K562 (cell line): ENCODE measurements at regions not wholly inside any gene's neighbourhood (a gene's known extent, or its start where the extent isn't known, plus 50 kb on each side); places are given as distances from the start of the nearest gene placed in this dataset.
A peak's percentile ranks its signal among the peaks of the same experiment; 100 is the strongest.

Source experiments
- ATF7 ChIP-seq: fragments of 450-650 bp; IDR thresholded peaks from 2 replicates; pipeline ENCODE4 v1.7.1; 2014; ENCODE audit warnings: mild to moderate bottlenecking, moderate library complexity
- BCL6 ChIP-seq: fragments of 250-450 bp; sonication (Bioruptor Pico); IDR thresholded peaks from 2 replicates; pipeline ENCODE4 v1.4.0; 2020
- C11orf30 ChIP-seq: fragments of 450-650 bp; IDR thresholded peaks from 2 replicates; pipeline ENCODE4 v1.6.1; 2016; ENCODE audit warnings: low read depth, mild to moderate bottlenecking
- CC2D1A ChIP-seq: fragments of 450-650 bp; IDR thresholded peaks from 2 replicates; pipeline ENCODE4 v1.6.1; 2017; ENCODE audit warnings: mild to moderate bottlenecking
- GTF2F1 ChIP-seq: IDR thresholded peaks from 2 replicates; pipeline ENCODE4 v1.6.1; 2011; ENCODE audit warnings: low read depth, low read length, improper control_type of control experiment
- HDAC3 ChIP-seq: fragments of 450-650 bp; IDR thresholded peaks from 2 replicates; pipeline ENCODE4 v1.6.1; 2018; ENCODE audit warnings: borderline replicate concordance, mild to moderate bottlenecking, moderate library complexity; ENCODE audit not compliant: partially characterized antibody
- HMGN3 ChIP-seq: IDR thresholded peaks from 2 replicates; pipeline ENCODE4 v1.6.1; 2011; ENCODE audit warnings: borderline replicate concordance, low read depth, mild to moderate bottlenecking, mixed read lengths, low read length; ENCODE audit not compliant: insufficient read length; ENCODE audit errors: extremely low read depth
- NCOA4 ChIP-seq: fragments of 450-650 bp; IDR thresholded peaks from 2 replicates; pipeline ENCODE4 v1.6.1; 2018; ENCODE audit warnings: mild to moderate bottlenecking; ENCODE audit not compliant: partially characterized antibody
- NR3C1 ChIP-seq: sonication (generic); formaldehyde crosslinking; IDR thresholded peaks from 2 replicates; pipeline ENCODE4 v1.8.1; 2022; ENCODE audit warnings: missing genetic modification reagents
- RAD21 ChIP-seq, 2 experiments: fragments of 250-450 bp in 1 of 2; fragments of 450-650 bp in 1 of 2; sonication (Bioruptor Pico) in 1 of 2; formaldehyde crosslinking in 1 of 2; IDR thresholded peaks in 1 of 2; conservative IDR thresholded peaks in 1 of 2; 2 replicates each; pipeline versions ENCODE4 v1.4.0 to v1.8.0; 2020 to 2022; ENCODE audit warnings: mild to moderate bottlenecking in 2 of 2, moderate library complexity in 1 of 2
- RUNX1 ChIP-seq: sonication (generic); IDR thresholded peaks from 2 replicates; pipeline ENCODE4 v1.6.1; 2016; ENCODE audit warnings: antibody characterized with exemption, low read depth
- ZFPM2 ChIP-seq: fragments of 250-450 bp; sonication (Bioruptor Pico); IDR thresholded peaks from 2 replicates; pipeline ENCODE4 v1.5.1; 2022; ENCODE audit warnings: mild to moderate bottlenecking
- ZNF444 ChIP-seq: fragments of 250-450 bp; sonication (Bioruptor Pico); IDR thresholded peaks from 2 replicates; pipeline ENCODE4 v1.4.0; 2020; ENCODE audit warnings: mild to moderate bottlenecking, moderate library complexity
- ZNF561 ChIP-seq: fragments of 450-650 bp; formaldehyde crosslinking; conservative IDR thresholded peaks from 2 replicates; pipeline ENCODE4 v1.4.0; 2020; ENCODE audit warnings: mild to moderate bottlenecking, moderate library complexity
- ZNF695 ChIP-seq: fragments of 450-650 bp; formaldehyde crosslinking; IDR thresholded peaks from 2 replicates; pipeline ENCODE4 v1.4.0; 2020; ENCODE audit warnings: mild to moderate bottlenecking, moderate library complexity
- ZNF707 ChIP-seq: fragments of 250-450 bp; sonication (Bioruptor Pico); conservative IDR thresholded peaks from 2 replicates; pipeline ENCODE4 v1.8.0; 2022; ENCODE audit warnings: inconsistent platforms, mild to moderate bottlenecking, moderate library complexity
- ZSCAN29 ChIP-seq: fragments of 450-650 bp; IDR thresholded peaks from 2 replicates; pipeline ENCODE4 v1.6.1; 2017
- TF ChIP-seq, protein P1 (sequence below), 2 experiments: IDR thresholded peaks; 2 replicates each; pipeline ENCODE4 v1.6.1; 2011; ENCODE audit warnings: borderline replicate concordance in 1 of 2, control low read depth in 1 of 2, low read depth in 1 of 2, low read length in 1 of 2, mild to moderate bottlenecking in 1 of 2, mixed read lengths in 1 of 2, moderate library complexity in 1 of 2; ENCODE audit not compliant: insufficient read depth in 1 of 2, insufficient read length in 1 of 2, poor library complexity in 1 of 2, severe bottlenecking in 1 of 2; ENCODE audit errors: extremely low read depth in 1 of 2
- TF ChIP-seq, protein P2 (sequence below): IDR thresholded peaks from 2 replicates; pipeline ENCODE4 v1.6.1; 2016; ENCODE audit warnings: missing genetic modification characterization, missing compliant biosample characterization
- TF ChIP-seq, protein P3 (sequence below): fragments of 450-650 bp; conservative IDR thresholded peaks from 2 replicates; pipeline ENCODE4 v1.6.1; 2016; ENCODE audit warnings: missing genetic modification characterization, low read depth, mild to moderate bottlenecking, control low read depth, missing compliant biosample characterization
- TF ChIP-seq, protein P4 (sequence below): fragments of 450-650 bp; formaldehyde crosslinking; IDR thresholded peaks from 2 replicates; pipeline ENCODE4 v1.4.0; 2022; ENCODE audit warnings: mild to moderate bottlenecking, moderate library complexity
- TF ChIP-seq, protein P5 (sequence below): fragments of 200-800 bp; sonication (Bioruptor generic); IDR thresholded peaks from 2 replicates; pipeline ENCODE4 v1.6.1; 2017; ENCODE audit warnings: missing genetic modification characterization, missing compliant biosample characterization

DNA sequence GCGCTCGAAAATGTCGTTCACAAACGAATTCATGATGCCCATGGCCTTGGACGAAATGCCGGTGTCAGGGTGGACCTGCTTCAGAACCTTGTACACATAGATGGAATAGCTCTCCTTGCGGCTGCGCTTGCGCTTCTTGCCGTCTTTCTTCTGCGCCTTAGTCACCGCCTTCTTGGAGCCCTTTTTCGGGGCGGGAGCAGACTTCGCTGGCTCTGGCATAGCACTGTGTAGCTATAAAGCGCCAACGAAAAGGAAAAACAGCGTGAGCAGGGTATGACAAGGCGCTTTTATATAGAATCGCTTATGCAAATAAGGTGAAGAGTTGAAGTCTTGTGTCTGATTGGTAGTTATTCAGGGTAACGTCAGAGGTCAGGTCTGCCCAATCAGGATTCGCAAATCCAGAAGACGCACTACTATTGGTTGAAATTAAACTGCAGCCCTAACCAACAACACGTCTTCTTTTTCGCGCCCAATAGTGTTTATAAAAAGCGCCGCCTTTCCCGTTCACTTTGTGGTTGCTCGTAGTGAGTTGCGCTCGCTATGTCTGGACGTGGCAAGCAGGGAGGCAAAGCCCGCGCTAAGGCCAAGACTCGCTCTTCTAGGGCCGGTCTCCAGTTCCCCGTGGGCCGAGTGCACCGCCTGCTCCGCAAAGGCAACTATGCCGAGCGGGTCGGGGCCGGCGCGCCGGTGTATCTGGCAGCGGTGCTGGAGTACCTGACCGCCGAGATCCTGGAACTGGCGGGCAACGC, 114.8 kb upstream of the PRSS16 start (continued):
- TF ChIP-seq BCL6 (CRISPR knock-in tag) (no peak), ZNF444 (no peak), ZFPM2 (no peak), HDAC3 (no peak), ZSCAN29 (no peak), ZNF707 (peak; percentile 53; the same call in 1 of the 2 replicates), ZNF695 (CRISPR knock-in tag) (no peak), ATF7 (peak; percentile 84), NR3C1 (peak; percentile 57; the same call in 1 of the 2 replicates), RUNX1 (peak; percentile 74; the same call in 1 of the 2 replicates), ZNF561 (CRISPR knock-in tag) (no peak), C11orf30 (0 out of 2 replicates have a peak, but pooled peaks have one; percentile 6), NCOA4 (no peak), RAD21 (CRISPR knock-in tag; conservative IDR thresholded peaks at IDR 0.05 in 1 of 2, IDR thresholded peaks at IDR 0.05 in 1 of 2) (peak in 1 of 2 experiments; percentile 36; a peak in 2 of 4 replicates), GTF2F1 (peak; percentile 99), HMGN3 (peak; percentile 95), CC2D1A (peak; percentile 91)
- TF ChIP-seq, protein P1, sequence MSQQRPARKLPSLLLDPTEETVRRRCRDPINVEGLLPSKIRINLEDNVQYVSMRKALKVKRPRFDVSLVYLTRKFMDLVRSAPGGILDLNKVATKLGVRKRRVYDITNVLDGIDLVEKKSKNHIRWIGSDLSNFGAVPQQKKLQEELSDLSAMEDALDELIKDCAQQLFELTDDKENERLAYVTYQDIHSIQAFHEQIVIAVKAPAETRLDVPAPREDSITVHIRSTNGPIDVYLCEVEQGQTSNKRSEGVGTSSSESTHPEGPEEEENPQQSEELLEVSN (IDR thresholded peaks at IDR 0.05; ENCODE audit: borderline replicate concordance in 1 of 2, extremely low read depth in 1 of 2, insufficient read depth in 1 of 2, insufficient read length in 1 of 2, low read depth in 1 of 2, low read length in 1 of 2, poor library complexity in 1 of 2, severe bottlenecking in 1 of 2): peak; percentile 36 to 66
- TF ChIP-seq, protein P2, sequence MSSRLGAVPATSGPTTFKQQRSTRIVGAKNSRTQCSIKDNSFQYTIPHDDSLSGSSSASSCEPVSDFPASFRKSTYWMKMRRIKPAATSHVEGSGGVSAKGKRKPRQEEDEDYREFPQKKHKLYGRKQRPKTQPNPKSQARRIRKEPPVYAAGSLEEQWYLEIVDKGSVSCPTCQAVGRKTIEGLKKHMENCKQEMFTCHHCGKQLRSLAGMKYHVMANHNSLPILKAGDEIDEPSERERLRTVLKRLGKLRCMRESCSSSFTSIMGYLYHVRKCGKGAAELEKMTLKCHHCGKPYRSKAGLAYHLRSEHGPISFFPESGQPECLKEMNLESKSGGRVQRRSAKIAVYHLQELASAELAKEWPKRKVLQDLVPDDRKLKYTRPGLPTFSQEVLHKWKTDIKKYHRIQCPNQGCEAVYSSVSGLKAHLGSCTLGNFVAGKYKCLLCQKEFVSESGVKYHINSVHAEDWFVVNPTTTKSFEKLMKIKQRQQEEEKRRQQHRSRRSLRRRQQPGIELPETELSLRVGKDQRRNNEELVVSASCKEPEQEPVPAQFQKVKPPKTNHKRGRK (tag): no peak
- TF ChIP-seq, protein P3, sequence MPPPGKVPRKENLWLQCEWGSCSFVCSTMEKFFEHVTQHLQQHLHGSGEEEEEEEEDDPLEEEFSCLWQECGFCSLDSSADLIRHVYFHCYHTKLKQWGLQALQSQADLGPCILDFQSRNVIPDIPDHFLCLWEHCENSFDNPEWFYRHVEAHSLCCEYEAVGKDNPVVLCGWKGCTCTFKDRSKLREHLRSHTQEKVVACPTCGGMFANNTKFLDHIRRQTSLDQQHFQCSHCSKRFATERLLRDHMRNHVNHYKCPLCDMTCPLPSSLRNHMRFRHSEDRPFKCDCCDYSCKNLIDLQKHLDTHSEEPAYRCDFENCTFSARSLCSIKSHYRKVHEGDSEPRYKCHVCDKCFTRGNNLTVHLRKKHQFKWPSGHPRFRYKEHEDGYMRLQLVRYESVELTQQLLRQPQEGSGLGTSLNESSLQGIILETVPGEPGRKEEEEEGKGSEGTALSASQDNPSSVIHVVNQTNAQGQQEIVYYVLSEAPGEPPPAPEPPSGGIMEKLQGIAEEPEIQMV (tag): no peak
- TF ChIP-seq, protein P4, sequence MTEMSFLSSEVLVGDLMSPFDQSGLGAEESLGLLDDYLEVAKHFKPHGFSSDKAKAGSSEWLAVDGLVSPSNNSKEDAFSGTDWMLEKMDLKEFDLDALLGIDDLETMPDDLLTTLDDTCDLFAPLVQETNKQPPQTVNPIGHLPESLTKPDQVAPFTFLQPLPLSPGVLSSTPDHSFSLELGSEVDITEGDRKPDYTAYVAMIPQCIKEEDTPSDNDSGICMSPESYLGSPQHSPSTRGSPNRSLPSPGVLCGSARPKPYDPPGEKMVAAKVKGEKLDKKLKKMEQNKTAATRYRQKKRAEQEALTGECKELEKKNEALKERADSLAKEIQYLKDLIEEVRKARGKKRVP (CRISPR knock-in tag): peak; percentile 52
- TF ChIP-seq, protein P5, sequence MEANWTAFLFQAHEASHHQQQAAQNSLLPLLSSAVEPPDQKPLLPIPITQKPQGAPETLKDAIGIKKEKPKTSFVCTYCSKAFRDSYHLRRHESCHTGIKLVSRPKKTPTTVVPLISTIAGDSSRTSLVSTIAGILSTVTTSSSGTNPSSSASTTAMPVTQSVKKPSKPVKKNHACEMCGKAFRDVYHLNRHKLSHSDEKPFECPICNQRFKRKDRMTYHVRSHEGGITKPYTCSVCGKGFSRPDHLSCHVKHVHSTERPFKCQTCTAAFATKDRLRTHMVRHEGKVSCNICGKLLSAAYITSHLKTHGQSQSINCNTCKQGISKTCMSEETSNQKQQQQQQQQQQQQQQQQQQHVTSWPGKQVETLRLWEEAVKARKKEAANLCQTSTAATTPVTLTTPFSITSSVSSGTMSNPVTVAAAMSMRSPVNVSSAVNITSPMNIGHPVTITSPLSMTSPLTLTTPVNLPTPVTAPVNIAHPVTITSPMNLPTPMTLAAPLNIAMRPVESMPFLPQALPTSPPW (CRISPR knock-in tag): no peak; the same call in 1 of the 2 replicates
